ENCODE measurements at regions not wholly inside any gene's neighbourhood (a gene's known extent, or its start where the extent isn't known, plus 50 kb on each side); places are given as distances from the start of the nearest gene placed in this dataset.

DNA sequence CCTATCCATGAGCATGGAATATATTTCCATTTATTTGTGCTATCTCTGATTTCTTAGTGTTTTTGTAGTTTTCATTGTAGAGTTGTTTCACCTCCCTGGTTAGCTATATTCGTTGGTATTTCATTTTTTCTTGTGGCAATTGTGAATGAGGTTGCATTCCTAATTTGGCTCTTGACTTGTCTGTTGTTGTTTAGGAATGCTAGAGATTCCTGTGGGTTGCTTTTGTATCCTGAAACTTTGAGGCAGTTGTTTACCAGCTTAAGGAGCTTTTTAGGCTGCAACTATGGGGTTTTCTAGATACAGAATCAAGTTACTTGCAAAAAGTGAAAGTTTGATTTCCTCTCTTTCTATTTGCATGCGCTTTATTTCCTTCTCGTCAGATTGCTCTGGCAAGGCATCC, 304.7 kb upstream of the GRM3 start:
- intact Hi-C loops (cut with DNase I): no loop called here
- H3K27ac ChIP-seq: no peak overlapping the region
- DNase-seq: no peak
- no peak for ATAC-seq
- TF ChIP-seq, protein P1, sequence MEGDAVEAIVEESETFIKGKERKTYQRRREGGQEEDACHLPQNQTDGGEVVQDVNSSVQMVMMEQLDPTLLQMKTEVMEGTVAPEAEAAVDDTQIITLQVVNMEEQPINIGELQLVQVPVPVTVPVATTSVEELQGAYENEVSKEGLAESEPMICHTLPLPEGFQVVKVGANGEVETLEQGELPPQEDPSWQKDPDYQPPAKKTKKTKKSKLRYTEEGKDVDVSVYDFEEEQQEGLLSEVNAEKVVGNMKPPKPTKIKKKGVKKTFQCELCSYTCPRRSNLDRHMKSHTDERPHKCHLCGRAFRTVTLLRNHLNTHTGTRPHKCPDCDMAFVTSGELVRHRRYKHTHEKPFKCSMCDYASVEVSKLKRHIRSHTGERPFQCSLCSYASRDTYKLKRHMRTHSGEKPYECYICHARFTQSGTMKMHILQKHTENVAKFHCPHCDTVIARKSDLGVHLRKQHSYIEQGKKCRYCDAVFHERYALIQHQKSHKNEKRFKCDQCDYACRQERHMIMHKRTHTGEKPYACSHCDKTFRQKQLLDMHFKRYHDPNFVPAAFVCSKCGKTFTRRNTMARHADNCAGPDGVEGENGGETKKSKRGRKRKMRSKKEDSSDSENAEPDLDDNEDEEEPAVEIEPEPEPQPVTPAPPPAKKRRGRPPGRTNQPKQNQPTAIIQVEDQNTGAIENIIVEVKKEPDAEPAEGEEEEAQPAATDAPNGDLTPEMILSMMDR (IDR thresholded peaks at IDR 0.05): no peak
- H3K9me3 ChIP-seq: peaks cover 0 to 13% (median 0%) of the 10 kb centered on the region in 11 donors
- H3K36me3 ChIP-seq: no peaks in the 10 kb centered on the region
- no peak overlapping the region for H3K4me3 ChIP-seq
- no peaks in the 10 kb centered on the region for H3K4me1 ChIP-seq
- WGBS, 2 donors: 70 to 76% methylated on average over 3 of the region's 3 CpGs
- H3K27me3 ChIP-seq: no peaks in the 10 kb centered on the region

- H3K27me3 ChIP-seq: no peaks in the 10 kb centered on the region
- H3K36me3 ChIP-seq: no peaks in the 10 kb centered on the region
- no peak overlapping the region for H3K27ac ChIP-seq
- no peaks in the 10 kb centered on the region for H3K4me1 ChIP-seq
- intact Hi-C loops (cut with DNase I): no loop called here
- DNase-seq (no peak), ATAC-seq (no peak)
- TF ChIP-seq, protein P1 (IDR thresholded peaks at IDR 0.05): no peak
- 0% methylated on average over 1 of the region's 1 CpG for WGBS, 2 donors
- no peak overlapping the region for H3K4me3 ChIP-seq
- H3K9me3 ChIP-seq: peaks cover 0 to 12% (median 0%) of the 10 kb centered on the region in 11 donors
Measured at GRCh38 chr7:86328801-86329433, 314.8 kb upstream of the GRM3 start.

DNA sequence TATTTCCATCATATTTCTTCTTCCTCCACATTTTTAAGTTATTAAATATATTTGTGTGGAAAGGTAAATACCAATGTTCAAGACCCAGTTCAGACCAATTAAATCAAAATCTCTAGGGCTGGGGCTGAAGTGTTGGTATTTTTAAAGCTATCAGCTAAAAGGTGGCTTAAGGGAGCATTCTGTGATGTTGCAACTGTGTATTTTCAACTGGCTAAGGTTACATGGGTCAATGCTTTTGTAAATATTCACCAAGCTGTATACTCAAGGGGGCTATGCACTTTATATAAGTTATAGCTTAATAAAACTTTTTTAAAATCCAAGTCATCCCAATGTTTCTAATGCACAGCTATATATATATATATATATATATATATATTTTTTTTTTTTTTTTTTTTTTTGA, 316.9 kb upstream of the GRM3 start:
- Histone ChIP-seq H3K27me3 (no peaks in the 10 kb centered on the region), H3K4me3 (no peak overlapping the region), H3K27ac (no peak overlapping the region), H3K36me3 (no peaks in the 10 kb centered on the region), H3K9me3 (peaks cover 0 to 24% (median 0%) of the 10 kb centered on the region in 11 donors), H3K4me1 (no peaks in the 10 kb centered on the region)
- TF ChIP-seq, protein P1 (IDR thresholded peaks at IDR 0.05): no peak
- DNase-seq: no peak
- no peak for ATAC-seq
- intact Hi-C loops (cut with DNase I): no loop called here

- no peaks in the 10 kb centered on the region for H3K27me3 ChIP-seq
- intact Hi-C loops (cut with DNase I): no loop called here
- no peak overlapping the region for H3K27ac ChIP-seq
- no peaks in the 10 kb centered on the region for H3K4me1 ChIP-seq
- peaks cover 0 to 23% (median 0%) of the 10 kb centered on the region in 11 donors for H3K9me3 ChIP-seq
- H3K36me3 ChIP-seq: no peaks in the 10 kb centered on the region
- 89 to 93% methylated on average over 1 of the region's 1 CpG for WGBS, 2 donors
- ATAC-seq (no peak), DNase-seq (no peak)
- TF ChIP-seq, protein P1 (IDR thresholded peaks at IDR 0.05): no peak
- no peak overlapping the region for H3K4me3 ChIP-seq
Measured at GRCh38 chr7:86320889-86321288, 322.8 kb upstream of the GRM3 start.
